Dermis blood vessel endothelial cell (primary cell): ENCODE measurements at regions not wholly inside any gene's neighbourhood (a gene's known extent, or its start where the extent isn't known, plus 50 kb on each side); places are given as distances from the start of the nearest gene placed in this dataset.
"Not testable (repeated sequence)": the region's sequence is repeated elsewhere in the genome, so short reads cannot be mapped to it uniquely, and the experiment has no call there.

Experiments used
- DNase-seq: peaks from one replicate; pipeline ENCODE4 v3.0.0; 2010

- DNase-seq: no peak
Observed at GRCh38 chrX:42432552-42432951, 345.4 kb downstream of the PPP1R2C start.

GRCh38 chrX:42422961-42423360 lies 355.0 kb downstream of the PPP1R2C start:
- DNase-seq: no peak

GRCh38 chrX:42420426-42420825 lies 357.5 kb downstream of the PPP1R2C start:
- no peak for DNase-seq

GRCh38 chrX:42415636-42416035 lies 362.3 kb downstream of the PPP1R2C start:
- DNase-seq: no peak

GRCh38 chrX:42414057-42414456 lies 363.9 kb downstream of the PPP1R2C start:
- DNase-seq: no peak

- no peak for DNase-seq
Observed at GRCh38 chrX:42399632-42400024, 378.3 kb downstream of the PPP1R2C start.

GRCh38 chrX:42398967-42399631 lies 378.9 kb downstream of the PPP1R2C start:
- DNase-seq: no peak

GRCh38 chrX:42396136-42396535 lies 381.8 kb downstream of the PPP1R2C start:
- no peak for DNase-seq

- DNase-seq: no peak
Observed at GRCh38 chrX:42392846-42393245, 385.1 kb downstream of the PPP1R2C start.

- DNase-seq: no peak
Observed at GRCh38 chrX:42386681-42387080, 391.3 kb downstream of the PPP1R2C start.

- no peak for DNase-seq
Observed at GRCh38 chrX:42385730-42386129, 392.2 kb downstream of the PPP1R2C start.

- DNase-seq: no peak
Observed at GRCh38 chrX:42384956-42385355, 393.0 kb downstream of the PPP1R2C start.

- no peak for DNase-seq
Observed at GRCh38 chrX:42378857-42379256, 399.1 kb downstream of the PPP1R2C start.

- no peak for DNase-seq
Observed at GRCh38 chrX:42375086-42375485, 402.9 kb downstream of the PPP1R2C start.

- DNase-seq: no peak
Observed at GRCh38 chrX:42366181-42366580, 411.8 kb downstream of the PPP1R2C start.

- DNase-seq: no peak
Observed at GRCh38 chrX:42362219-42362618, 415.7 kb downstream of the PPP1R2C start.

GRCh38 chrX:42342981-42343380 lies 419.6 kb upstream of the CASK start:
- not testable (repeated sequence) for DNase-seq
